Right ventricle myocardium inferior (tissue), 1 donor: ENCODE measurements at regions not wholly inside any gene's neighbourhood (a gene's known extent, or its start where the extent isn't known, plus 50 kb on each side); places are given as distances from the start of the nearest gene placed in this dataset.
A peak's percentile ranks its signal among the peaks of the same experiment; 100 is the strongest.
"Not testable (repeated sequence)": the region's sequence is repeated elsewhere in the genome, so short reads cannot be mapped to it uniquely, and the experiment has no call there.

ENCODE experiments used
- ATAC-seq: fragments of 200-7000 bp; cut with Tn5 transposase; one replicate; pipeline ENCODE4 v1.9.1; 2020; ENCODE audit warnings: mild to moderate bottlenecking, moderate library complexity
- DNase-seq: peaks from one replicate; pipeline ENCODE4 v3.0.0; 2021; ENCODE audit errors: missing footprints
- intact Hi-C: fragments of 100-400 bp; cut with DNase I; formaldehyde crosslinking; loops from one replicate; pipeline ENCODE4 v1.11.0; 2022
- donor health status: DM: no; HTN: yes; CAD: no; lungs with severe emphysema.

DNA sequence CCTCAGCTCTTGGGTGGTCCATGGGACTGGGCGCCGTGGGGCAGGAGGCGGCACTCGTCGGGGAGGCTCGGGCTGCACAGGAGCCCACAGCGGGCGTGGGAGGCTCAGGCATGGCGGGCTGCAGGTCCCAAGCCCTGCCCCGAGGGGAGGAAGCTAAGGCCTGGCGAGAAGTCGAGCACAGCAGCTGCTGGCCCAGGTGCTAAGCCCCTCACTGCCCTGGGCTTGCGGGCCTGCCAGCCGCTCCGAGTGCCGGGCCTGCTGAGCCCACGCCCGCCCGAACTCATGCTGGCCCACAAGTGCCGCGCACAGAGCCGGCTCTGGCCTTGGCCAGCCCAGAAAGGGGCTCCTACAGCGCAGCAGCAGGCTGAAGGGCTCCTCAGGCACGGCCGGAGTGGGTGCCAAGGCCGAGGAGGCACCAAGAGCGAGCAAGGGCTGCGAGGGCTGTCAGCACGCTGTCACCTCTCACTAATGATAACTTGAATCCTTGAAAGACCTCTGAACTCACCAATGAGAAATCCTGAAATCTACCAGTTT lies 1506.8 kb upstream of the WWC1 start:
- intact Hi-C loops, result no loop called here
- no peak for ATAC-seq
- peak; percentile 28 for DNase-seq

DNA sequence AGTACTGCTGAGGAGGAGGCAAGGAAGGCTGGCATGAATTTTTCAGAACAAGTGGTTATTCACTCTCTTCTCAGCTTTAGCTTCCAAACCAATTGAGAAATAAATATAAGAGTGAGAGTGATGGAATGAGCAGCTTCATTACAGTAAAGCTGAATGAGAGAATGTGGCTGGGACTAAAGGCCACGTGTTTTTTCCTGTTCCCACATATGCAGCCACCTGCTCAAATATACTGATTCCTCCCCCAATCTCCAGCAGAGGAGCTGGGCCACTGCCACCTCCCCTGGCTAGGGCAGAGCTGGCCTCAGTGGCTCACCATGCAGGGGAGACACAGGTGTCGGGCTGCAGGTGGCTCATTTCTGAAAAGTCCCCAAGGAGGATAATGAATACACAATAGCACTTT lies 1505.3 kb upstream of the WWC1 start:
- ATAC-seq (no peak), DNase-seq (no peak)
- intact Hi-C loops, result no loop called here

DNA sequence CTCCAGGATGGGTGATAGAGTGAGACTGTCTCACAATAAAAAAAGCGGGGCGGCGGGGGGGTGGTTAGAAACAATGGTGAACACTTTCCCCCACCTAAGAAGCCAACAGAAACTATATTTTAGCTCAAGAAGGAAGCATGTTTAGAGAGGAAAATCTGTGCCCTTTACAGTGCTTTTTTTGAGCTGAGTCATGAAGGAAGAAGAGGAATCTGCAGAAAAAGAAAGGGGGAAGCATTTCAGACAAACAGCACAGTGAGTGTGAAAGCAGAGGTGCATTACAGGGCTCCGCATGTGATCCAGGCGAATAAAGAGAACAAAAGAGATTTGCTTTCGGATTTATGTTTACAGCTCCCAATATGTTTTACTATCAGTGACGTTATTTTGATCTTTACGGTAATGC lies 1504.6 kb upstream of the WWC1 start:
- intact Hi-C loops, result no loop called here
- DNase-seq, result no peak
- ATAC-seq, result no peak

DNA sequence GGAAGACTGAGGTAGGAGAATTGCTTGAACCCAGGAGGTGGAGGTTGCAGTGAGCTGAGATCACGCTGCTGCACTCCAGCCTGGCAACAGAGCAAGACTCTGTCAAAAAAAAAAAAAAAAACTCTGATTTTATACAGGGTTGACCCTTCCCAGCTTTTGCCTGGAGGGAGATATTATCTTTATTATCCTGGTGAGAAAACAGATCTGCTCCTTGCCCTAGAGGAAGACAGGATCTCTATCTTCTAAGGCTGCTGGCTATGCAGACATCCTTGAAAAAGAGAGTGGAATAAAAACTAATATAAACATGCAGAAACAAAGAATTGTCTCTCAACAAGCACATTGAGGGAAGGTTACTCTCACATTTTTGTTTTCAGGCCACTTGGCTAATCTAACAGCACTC lies 1503.4 kb upstream of the WWC1 start:
- DNase-seq (no peak), ATAC-seq (no peak)
- intact Hi-C loops, result no loop called here

DNA sequence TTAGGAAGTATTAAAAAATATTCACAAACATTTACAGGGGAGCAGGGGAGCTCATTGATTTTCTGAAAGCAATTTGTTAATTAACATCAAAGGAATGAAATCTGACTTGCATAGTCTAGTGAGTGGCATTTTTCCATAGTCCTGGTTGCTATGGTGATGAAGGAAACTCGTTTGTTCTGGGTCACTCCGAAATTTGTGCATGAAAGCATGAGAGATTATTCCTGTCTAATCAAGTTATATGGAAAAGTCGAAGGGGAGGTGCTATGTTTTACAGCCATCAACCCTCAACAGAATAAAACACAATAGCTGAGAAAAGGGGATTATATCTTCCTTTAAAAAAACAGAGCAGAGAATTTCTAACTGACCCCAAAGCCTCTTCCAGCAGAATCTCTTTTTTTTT lies 1495.7 kb upstream of the WWC1 start:
- DNase-seq (no peak), ATAC-seq (no peak)
- intact Hi-C loops, result no loop called here

DNA sequence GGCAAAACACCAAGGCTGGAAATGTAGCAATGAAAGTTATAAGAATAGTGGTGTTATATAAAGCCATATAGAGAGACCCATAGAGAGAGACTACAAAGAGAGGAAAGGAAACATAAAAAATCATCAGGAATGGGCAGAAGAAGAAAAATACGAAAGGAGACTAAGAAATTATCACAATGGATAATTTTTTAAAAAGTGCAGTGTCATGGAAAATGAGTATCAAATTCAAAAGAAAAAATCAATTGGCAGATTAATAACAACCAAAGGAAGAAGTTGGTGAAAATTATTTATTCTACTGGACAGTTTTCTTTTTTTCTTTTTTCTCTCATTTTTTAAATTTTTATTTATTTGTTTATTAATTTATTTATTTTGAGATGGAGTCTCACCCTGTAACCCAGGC lies 1488.4 kb upstream of the WWC1 start:
- intact Hi-C loops, result no loop called here
- no peak for ATAC-seq
- DNase-seq, result no peak

DNA sequence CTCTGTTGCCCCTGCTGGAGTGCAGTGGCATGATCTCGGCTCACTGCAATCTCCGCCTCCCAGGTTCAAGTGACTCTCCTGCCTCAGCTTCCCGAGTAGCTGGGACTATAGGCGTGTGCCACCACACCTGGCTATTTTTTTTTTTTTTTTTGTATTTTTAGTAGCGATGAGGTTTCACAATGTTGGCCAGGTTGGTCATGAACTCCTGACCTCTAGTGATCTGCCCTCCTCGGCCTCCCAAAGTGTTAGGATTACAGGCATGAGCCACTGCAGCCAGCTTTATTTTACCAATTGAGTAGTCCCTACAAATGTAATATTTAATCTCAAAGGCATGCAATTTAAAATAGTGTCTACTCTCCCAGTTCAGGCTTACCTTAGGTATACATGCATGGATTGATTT lies 1487.2 kb upstream of the WWC1 start:
- DNase-seq, ATAC-seq, intact Hi-C loops: not testable (repeated sequence)

DNA sequence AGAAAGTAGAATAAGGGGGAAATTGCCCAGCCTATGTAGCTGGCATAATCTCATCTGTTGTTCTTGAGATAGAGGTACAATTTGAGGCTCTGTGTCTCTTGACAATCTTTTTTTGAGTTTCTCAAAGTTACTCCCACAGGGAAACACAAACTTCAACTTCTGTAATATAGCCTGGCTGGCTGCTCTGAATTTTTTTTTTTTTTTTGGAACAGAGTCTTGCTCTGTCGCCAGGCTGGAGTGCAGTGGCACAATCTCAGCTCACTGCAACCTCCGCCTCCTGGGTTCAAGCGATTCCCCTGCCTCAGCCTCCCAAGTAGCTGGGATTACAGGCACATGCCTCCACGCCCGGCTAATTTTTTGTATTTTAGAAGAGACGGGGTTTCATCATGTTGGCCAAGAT lies 1486.8 kb upstream of the WWC1 start:
- intact Hi-C loops, DNase-seq, ATAC-seq: not testable (repeated sequence)

DNA sequence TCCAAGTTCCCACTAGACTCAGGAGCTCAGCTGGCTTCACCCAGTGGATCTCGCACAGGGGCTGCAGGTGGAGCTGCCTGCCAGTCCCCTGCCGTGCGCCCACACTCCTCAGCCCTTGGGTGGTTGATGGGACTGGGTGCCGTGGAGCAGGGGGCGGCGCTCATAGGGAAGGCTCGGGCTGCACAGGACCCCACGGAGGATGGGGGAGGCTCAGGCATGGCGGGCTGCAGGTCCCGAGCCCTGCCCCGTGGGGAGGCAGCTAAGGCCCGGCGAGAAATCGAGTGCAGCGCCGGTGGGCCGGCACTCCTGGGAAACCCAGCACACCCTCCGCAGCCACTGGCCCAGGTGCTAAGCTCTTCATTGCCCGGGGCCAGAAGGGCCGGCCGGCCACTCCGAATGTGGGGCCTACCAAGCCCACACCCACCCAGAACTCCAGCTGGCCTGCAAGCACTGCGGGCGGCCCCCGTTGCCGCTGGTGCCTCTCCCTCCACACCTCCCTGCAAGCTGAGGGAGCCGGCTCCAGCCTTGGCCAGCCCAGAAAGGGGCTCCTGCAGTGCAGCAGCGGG lies 1481.3 kb upstream of the WWC1 start:
- intact Hi-C loops, ATAC-seq, DNase-seq: not testable (repeated sequence)

DNA sequence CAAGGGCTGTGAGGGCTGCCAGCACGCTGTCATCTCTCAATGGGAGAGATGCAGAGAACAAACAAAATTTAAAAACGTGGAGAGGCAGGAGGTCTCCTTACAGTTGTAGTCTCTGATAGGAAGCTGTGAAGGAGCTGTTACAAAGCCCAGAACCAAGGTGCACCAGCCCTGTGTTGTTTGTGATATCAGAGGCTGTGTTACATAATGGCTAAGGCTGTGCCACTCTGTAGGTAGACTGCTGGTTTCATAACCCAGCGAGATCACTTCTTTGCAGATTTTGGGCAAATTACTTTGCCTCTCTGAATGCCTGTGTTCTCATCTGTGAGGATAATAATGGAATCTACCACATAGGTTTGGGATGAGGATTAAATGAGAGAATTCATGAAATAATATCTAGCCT lies 1480.7 kb upstream of the WWC1 start:
- intact Hi-C loops, result no loop called here
- DNase-seq (no peak), ATAC-seq (no peak)

DNA sequence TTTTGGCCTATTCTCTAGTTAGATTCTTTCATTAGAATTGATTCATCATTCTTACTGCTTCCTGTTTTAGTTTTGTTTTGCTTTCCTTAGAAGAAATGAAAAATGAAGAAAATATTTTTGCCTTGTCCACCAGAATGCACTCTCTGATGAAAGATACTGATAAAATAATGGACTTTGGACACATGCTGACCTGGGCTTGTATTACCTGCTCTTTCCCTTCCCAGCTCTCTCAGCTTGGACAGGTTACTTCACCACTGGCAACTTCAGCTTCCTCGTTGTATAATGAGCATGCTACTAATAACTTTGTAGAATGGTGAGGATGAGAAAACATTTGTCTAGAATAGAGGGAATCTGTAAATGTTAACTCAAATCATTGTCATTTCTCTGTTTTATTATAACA lies 1468.1 kb upstream of the WWC1 start:
- ATAC-seq (no peak), DNase-seq (no peak)
- intact Hi-C loops, result no loop called here

DNA sequence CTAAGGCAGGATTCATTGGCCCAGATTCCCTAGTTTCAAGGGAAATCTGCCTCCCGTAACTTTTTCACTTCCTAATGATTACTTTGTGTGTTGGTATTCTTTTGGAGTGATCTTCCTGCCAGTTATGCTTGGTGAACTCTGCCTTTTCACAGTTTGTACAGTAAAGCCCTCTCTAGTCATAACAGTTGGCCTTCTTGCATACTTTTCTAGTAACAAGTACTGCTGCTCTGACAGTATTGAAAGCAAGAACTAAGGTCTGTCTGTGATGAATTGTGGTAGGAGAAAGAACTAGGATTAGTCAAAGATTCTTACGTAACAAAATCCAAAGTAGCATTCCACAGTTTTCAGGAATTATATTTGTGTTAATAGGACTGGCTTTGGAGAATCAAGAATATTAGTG lies 1457.2 kb upstream of the WWC1 start:
- ATAC-seq (no peak), DNase-seq (no peak)
- intact Hi-C loops, result no loop called here

DNA sequence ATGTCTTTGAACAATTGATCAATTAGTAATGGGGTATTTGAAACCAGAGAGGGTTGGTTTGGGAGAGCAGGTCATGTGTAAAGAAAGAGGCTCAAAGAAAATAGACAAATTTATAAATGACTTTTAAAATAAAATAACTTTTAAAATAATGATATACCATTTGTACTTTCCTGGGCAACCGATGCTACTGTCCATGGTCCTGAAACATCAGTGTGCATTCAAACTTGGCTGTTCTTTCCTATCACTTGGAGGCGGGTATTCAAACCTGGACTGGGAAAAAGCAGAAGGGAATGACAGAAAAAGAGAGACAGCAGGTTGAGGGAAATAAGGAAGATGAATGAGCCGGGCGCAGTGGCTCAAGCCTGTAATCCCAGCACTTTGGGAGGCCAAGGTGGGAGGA lies 1446.4 kb upstream of the WWC1 start:
- intact Hi-C loops, result no loop called here
- no peak for DNase-seq
- ATAC-seq, result no peak

DNA sequence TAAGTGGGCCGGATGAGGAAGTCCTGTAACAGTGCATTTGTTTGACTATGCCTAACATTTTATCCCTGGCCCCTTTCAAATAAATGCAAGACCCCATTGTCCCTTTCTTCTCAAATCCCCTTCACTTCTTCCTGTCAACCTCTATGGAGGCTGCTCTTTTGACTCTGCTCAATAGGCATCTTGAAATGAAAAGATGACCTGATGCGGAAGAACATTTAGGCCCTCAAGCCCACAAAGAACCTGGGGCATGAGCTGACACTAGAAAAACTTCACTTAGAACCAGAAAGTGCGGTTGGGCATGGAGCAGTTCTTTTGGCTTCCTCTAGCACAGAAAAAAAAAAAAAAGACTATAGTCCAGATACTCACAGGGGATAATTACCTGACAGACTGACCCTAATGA lies 1434.7 kb upstream of the WWC1 start:
- ATAC-seq (no peak), DNase-seq (no peak)
- intact Hi-C loops, result no loop called here

DNA sequence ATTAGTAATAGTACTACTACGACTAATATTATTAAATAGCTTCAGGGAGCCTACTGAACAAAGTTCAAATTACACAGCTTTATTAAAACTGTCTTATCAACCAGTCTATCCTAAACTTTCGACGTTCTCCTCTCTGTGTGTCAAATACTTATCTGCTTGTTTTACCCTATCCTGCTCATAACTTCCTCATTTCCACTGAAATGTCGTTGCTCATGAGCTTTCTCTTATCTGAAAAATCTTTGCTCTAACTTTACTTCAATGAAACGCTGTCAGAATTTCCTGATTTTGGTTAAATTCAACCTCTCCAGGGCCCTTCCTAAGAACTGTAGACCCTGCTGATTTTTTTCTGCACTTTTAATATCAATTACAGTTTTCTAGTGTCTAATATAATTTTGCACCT lies 1431.0 kb upstream of the WWC1 start:
- ATAC-seq, result no peak

DNA sequence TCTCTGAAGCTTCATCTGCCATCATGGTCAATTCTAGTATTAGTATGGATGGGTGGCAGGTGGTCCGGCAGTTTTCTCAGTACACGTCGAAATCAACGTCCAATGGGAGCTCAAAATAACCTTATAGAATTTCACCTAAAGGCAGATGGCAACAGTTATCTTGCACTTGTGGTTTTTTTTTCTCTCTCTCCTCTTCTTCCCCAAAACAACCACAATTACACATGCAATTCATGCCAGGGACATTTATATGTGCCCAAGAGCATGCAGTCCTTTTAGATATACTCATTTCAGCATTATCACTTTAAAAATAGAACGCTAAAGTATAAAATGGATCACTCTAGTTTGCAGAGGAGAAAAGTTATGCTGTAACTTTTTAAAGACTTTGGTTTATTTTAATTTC lies 1428.9 kb upstream of the WWC1 start:
- no peak for DNase-seq
- intact Hi-C loops, result no loop called here
- ATAC-seq, result no peak

More for the DNA sequence above, 1431.0 kb upstream of the WWC1 start:
- DNase-seq, result no peak
- intact Hi-C loops, result no loop called here

DNA sequence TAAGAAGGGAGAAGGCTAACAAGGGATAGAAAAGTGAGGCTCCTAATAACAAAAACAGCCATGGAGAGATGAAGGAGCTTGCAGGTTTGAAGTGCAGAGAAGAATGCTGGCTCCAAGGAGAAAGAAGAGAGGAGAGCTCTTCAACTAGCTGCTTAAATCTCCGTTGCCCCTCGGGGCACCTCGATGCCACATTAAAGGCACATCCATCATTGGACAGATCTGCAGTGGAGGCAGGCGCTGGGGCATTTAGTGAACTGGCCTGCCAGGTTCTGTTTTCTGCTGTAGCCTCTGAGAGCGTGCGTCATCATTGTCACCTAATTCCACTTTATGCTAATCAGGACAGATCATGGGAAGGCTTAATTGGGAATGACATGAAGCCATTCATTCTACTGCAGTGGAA lies 1426.2 kb upstream of the WWC1 start:
- ATAC-seq (no peak), DNase-seq (no peak)
- intact Hi-C loops, result no loop called here

DNA sequence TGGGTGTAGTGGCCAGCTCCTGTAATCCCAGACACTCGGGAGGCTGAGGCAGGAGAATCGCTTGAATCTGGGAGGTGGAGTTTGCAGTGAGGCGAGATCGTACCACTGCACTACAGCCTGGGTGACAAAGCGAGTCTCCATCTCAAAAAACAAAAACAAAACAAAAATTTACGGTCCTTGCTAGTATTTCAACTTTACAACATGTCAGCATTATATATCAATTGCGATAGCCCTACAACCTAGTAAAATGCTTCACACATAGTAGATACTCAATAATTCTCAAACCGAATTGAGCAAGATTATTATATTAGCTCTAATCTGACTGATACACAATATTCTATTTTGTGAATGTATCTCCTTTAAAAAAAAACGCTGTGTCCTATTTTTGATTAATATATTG lies 1411.0 kb upstream of the WWC1 start:
- ATAC-seq, result no peak
- DNase-seq, result no peak
- intact Hi-C loops, result no loop called here

DNA sequence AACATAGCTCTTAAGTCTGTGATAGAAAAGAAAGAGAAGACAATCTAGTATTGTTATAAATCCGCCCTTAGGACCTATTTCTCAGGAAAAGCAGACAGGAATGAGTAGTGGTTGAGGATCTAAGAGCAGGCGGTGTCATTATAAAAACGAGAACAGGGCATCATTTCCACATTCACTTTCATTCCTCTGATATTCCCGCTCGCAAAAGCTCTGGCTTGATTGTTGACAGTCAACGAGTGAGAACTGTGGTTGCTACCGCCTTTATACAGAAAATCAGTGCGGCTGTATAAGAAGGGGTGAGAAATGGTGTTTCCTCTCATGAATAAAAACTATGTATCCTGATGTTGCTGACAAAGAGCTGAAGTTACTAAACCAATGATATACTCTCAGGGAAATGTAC lies 1409.6 kb upstream of the WWC1 start:
- DNase-seq, result no peak
- ATAC-seq, result no peak
- intact Hi-C loops, result no loop called here

DNA sequence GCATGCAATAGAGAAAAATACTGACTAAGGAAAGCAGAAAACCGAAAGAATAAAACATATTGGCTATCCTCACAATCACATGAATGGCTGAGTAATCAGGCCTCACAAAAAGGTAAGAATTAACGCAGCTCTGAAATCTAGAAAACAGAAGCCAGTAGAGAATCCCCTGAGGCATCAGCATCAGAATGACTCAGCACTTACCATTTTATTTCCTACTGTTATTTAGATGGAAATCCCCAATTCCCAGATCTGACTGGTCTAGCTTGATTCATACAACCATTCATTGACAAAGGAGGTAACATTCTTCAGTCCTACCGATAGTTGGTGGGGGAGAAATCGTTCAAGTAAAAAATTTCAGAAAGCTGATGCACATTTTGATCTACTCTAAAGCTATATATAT lies 1408.4 kb upstream of the WWC1 start:
- intact Hi-C loops, result no loop called here
- no peak for DNase-seq
- no peak for ATAC-seq

DNA sequence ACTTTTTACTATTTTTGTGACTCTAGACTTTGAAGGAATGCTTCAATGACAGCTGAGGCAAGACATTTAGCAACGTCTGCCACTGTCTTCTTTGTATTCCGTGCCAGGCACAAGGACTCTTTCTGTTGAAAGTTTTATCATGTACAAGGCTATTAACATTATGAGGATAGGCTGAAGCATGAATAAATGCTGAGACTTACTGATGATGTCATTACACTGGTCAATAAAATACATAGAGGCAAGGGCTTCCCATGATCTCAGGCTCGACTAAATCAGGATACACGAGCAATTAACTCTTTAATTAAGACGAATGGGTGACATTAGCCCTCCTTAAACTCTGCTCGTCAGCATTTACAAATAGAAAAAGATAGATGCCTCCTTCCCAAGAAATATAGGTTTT lies 1393.3 kb upstream of the WWC1 start:
- ATAC-seq, result no peak
- no peak for DNase-seq
- intact Hi-C loops, result no loop called here
